HG02623 (cell line): ENCODE measurements at regions not wholly inside any gene's neighbourhood (a gene's known extent, or its start where the extent isn't known, plus 50 kb on each side); places are given as distances from the start of the nearest gene placed in this dataset.
"Not testable (repeated sequence)": the region's sequence is repeated elsewhere in the genome, so short reads cannot be mapped to it uniquely, and the experiment has no call there.

Source experiments
- ATAC-seq: cut with Tn5 transposase; IDR thresholded peaks from one replicate; pipeline ENCODE4 v1.9.1; 2021; ENCODE audit warnings: moderate library complexity; ENCODE audit not compliant: unreplicated experiment

DNA sequence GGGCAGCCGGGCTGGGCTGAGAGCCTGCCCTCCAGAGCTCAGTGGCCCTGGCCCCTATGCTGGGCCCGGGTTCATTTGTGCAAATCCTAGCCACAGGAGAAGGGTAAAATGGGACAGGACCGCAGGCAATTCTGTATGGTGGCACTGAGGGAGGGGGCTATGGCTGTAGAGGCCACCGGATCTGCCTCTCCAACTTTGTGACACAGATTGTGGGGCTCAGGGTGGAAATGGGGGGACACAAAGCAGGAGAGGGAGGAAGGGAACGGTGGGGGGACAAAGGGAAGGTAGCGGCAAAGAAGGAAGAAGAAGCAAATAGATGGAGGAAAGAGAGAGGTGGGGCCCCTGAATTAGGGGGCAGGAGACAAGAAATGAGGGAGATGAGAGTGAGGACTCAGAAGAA is 201.1 kb downstream of the SMAD2 start:
- no peak for ATAC-seq

- no peak for ATAC-seq
These were observed 201.5 kb downstream of the SMAD2 start for GRCh38 chr18:47728921-47729320.

- no peak for ATAC-seq
These were observed 203.1 kb downstream of the SMAD2 start for GRCh38 chr18:47727409-47727808.

DNA sequence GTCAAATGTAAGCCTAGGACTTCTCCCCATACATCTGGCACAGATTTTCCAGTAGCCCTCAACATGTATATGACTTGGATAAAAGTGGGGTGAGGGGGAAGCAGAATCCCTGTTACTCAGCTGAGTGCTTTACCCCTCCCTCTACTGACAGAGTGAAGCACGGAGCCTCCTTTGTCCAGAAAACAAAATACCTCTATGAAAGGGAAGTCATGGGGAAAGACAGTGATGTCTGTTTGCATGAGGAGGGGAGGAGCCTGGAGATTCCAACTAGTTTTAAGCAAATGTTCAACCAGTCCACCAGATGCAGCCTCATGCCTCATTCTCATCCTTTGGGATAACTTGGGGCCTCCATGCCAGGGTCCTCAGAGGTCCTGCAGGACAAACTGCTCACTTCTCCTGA is 203.9 kb downstream of the SMAD2 start:
- ATAC-seq, result no peak

- no peak for ATAC-seq
These were observed 204.8 kb downstream of the SMAD2 start for GRCh38 chr18:47725656-47726055.

DNA sequence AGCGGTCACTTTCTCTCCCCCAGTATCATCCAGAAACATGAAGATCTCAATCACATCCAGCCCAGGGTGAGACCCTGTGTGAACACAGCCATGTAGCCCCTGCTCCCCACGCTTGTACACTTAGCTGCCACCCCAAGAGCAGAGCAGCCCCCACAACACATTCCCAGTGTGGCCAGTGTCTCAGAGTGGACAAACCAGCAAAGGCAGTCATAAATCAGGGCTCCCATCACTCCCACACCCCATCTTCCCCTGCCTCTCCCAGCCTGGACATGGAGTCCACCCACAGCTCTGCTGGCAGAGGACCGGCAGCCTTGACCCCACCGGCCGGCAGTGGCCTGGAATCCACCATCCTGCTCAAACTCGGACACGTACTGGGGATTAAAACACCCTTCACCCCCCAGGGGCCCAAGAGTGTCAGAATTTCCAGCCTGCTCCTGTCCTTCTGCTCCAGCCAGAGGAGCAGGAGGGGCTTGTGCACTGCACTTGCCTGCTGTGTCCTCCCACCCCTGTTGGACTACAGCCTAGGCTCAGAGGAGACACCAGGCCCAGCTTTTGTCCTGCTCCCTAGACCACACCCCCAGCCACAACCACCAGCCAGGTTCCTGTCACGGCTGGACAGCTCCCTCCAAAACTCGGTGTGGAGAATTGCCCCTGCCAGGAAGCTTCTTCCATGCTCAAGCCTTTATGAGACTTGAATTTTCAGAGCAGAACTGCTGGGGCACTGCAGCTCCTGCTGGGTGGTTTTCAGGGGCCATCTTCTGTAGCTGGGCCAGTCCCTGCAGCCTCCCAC is 206.1 kb downstream of the SMAD2 start:
- ATAC-seq, result no peak

DNA sequence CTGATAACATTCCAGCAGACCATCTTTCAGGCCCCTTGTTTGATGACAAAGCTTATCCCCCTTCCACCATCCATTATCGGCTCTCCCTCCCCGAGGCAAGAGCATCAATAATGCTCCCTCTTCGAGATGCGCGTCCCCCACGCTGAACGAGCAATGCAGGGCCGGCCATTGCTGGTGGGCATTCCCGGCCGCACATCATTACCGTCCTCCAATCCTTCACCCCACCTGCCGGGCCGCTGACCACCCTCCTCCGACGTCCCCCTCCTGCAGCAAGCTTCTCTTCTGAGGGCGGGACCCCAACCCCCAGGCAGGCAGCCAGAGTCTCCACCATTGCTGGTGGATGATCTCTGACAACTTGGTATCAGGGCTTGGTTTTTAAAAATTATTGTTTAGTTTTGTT is 208.6 kb downstream of the SMAD2 start:
- ATAC-seq, result no peak

DNA sequence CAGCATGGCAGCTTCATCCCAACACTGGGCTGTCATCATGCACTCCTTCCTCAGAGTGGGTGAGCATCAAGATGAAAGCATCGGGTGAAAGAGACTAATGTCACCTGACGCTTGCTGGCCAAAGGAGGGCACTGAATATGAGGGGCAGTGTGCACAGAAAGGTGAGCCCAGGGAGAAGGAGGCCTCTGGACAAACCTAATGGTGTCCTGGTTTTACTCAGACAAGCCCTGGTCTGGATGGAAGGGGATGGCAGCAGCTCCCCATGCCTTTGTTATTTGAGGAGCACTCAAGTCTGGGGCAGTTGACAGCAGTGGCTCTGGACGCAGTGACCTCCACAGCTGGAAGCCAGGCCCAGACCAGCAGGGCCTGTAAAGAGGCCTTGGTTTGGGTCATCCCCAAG is 209.7 kb downstream of the SMAD2 start:
- ATAC-seq, result no peak

- no peak for ATAC-seq
These were observed 211.2 kb downstream of the SMAD2 start for GRCh38 chr18:47719096-47719780.

- no peak for ATAC-seq
These were observed 211.8 kb downstream of the SMAD2 start for GRCh38 chr18:47718646-47719045.

DNA sequence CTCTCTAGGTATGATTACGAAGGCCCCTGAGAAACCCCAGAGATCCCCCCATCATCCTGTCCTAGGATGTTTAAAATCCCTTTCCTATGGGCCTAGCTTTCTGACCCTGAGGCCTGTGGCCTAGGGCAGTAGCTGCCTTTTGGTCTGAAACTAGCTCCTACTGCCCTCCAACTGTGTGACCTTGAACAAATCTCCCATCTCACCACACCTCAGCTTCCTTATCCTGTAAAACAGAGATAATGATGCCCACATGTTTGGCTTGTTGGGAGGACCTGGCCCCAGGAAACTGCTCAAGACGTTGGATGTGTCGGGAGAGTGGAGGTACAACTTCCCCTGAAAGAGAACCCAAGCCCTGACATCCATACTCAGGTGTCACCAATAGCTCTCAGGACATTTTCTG is 213.2 kb downstream of the SMAD2 start:
- ATAC-seq, result no peak

- no peak for ATAC-seq
These were observed 213.8 kb downstream of the SMAD2 start for GRCh38 chr18:47716632-47717185.

DNA sequence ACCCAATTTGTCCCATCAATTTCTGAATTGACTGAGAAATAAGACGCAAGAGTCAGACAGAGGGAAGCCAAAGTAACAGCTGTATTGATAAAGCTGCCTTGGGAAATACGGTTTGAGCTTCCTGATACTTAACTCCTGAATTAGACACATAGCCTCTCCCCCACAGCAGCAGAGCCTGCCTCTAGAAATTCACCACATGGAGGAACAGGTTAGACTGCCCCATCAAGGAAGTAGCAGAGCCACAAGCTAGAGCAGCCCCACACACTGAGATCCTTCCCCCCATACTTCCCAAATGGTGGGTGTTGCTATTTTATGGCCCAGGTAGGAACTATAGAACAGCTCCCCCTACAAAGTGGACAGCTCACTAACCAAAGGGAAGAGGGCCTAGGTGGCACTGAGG is 220.0 kb downstream of the SMAD2 start:
- ATAC-seq, result no peak

DNA sequence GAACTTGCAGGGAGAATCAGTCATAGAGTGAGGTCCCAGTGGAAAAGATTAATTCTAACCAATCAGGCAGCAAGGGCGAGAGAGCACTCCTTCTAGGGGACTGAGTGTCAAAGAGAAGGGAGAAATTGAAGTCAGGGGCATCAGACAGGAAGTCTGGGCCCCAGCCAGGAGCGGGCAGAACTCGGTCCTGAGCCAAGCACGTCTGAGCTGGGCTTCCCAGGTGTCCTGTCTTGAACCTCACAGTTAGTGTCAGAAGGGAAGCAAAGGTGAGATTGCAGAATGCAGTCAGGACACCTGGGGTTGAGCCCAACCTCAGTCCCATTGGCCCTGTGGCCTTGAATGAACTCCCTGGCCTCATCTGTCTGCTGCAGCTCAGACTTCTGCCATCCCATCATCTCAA is 220.9 kb downstream of the SMAD2 start:
- ATAC-seq, result no peak

- ATAC-seq, result no peak
These were observed 222.3 kb downstream of the SMAD2 start for GRCh38 chr18:47708206-47708605.

DNA sequence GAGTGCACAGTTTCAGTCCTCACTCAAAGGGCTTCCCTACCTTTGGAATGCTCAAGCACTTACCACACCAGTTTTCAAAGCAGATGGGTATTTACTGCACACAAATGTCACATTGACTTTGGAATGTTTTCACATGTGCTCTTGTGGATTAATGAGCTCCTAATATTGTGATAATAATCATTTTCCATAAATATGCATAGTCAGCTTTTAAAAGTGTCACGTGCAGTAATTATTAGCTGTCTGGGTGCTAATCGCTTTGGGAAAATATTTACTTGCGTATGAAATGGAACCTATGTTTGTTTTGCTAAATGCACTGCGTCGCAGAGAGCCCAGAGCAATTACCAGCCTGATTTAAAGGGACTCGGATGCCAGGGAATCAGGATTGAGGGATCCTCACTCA is 229.3 kb downstream of the SMAD2 start:
- ATAC-seq, result no peak

GRCh38 chr18:47696870-47697269 is 233.6 kb downstream of the SMAD2 start:
- ATAC-seq, result no peak

DNA sequence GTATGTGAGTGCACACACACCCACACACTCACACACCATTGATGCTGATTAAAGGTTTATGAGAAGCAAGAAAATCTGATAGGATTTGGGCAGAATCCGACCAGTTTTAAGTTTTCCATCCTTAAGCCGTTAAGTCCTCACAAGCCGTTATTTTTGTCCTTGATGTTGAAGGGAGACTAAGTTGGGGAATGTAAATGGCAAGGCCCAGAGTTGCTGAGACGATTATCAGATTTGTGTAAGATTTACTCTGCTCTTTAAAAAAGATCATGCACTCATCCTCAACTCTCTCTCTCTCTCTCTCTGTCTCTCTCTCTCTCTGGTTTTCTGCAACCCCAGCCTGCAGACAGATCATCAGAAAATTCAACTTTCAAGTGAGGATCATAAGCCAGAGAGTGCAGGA is 238.8 kb downstream of the SMAD2 start:
- no peak for ATAC-seq

- not testable (repeated sequence) for ATAC-seq
These were observed 239.7 kb downstream of the SMAD2 start for GRCh38 chr18:47690778-47691177.

- ATAC-seq, result no peak
These were observed 241.1 kb downstream of the SMAD2 start for GRCh38 chr18:47689371-47689770.

DNA sequence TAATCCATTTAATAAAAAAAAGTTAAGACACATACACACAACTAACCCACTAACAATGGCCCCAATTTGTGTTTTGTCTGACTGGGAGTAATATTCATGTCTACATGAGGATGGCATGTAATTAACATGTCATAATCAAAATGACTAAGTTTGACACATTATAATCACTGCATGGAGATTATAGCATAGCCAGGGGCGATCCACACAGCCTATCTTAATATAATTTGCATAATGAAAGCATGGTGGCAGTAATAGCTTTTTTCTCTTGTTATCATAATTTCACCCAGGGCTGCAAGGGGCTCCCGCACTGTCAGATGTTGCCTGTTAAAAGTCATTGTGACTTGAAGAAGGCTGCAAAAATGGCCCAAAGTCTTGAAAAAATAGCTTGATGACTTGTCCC is 243.7 kb downstream of the SMAD2 start:
- no peak for ATAC-seq

DNA sequence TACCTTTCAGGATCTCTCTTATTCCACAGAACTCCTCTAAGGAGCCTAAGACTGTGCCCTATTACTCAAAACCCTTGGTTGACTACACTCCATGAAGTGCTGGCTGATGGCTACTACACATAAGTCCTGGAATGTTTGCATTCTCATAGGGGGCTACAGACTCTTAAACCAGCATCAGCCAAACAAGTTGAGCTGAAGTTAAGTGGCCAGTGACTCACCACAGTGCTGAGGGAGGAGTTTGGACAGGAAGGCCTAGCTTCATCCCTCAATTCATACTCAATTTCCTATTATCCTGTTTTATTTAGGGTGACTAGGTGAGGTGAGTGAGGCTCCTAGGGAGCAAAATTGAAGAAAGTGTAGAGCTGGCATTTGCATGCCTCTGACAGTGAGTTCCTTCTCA is 246.7 kb downstream of the SMAD2 start:
- no peak for ATAC-seq
